DMS 273 treated with DMSO at 0.1 percent for 48 hours (cell line): ENCODE measurements at regions not wholly inside any gene's neighbourhood (a gene's known extent, or its start where the extent isn't known, plus 50 kb on each side); places are given as distances from the start of the nearest gene placed in this dataset.
A peak's percentile ranks its signal among the peaks of the same experiment; 100 is the strongest.

Experiments
- DNase-seq: peaks from one replicate; lab custom pipeline; 2025; lab: John Stamatoyannopoulos, UW

DNA sequence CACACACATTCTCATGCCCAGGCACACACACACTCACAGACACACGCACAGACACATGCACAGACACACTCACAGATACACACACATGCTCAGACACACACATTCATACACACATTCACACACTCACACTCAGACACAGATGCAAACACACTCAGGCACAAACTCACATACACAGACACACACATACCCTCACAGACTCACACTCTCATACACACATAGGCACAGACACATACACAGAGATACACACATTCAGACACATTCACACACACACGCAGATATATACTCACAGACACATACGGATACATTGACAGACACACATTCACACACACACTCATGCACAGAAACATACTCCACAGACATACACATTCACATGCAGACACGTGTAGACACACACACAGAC lies 89.6 kb downstream of the RBFOX3 start:
- no peak for DNase-seq

GRCh38 chr17:79520167-79521165 lies 90.4 kb downstream of the RBFOX3 start:
- DNase-seq: no peak

GRCh38 chr17:79519601-79520000 lies 91.2 kb downstream of the RBFOX3 start:
- no peak for DNase-seq

DNA sequence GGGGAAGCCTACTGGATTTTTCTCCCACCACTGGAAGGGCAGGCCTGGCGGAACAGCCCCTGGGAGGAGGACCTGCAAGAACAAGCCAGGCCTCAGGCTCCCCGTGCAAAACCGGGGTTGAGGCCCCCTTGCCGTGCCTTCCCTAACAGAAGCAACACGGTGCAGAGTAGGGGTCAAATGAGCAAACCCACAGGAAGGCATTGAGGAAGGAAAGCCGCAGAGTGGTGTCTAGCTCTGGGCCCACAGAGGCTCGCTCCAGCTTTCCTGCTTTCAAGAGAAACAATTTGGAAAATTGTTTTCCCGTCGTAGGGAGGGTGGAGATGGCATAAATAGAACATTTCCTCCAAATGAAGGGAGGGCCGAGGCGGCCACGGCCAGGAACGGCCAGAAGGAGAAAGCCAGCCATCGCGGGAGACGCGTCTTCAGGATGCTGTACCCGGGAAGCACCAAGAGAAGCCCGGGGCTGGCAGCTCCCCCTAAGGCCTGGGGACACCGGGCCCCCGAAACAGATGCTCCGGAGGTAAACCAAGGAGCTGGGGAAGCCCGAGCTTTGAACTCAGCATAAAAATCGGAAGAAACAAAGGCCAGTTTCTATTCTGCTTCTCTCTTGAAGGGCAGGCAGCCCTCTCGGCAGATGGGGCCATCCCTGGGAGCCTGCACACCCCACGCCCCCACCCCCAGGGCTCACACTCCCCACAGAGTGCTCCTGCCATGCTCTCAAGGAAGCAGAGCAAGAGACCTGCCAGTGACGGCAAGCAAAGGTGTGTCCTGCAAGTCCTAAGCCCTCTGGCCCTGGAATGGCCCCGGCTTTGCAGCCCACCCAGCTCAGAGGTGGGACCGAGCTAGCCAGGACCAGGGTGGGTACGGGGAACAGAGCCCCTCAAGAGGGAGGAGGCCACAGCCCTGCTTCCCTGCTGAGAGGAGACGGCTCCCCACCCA lies 92.0 kb downstream of the RBFOX3 start:
- DNase-seq: no peak

GRCh38 chr17:79517827-79518584 lies 92.8 kb downstream of the RBFOX3 start:
- no peak for DNase-seq

DNA sequence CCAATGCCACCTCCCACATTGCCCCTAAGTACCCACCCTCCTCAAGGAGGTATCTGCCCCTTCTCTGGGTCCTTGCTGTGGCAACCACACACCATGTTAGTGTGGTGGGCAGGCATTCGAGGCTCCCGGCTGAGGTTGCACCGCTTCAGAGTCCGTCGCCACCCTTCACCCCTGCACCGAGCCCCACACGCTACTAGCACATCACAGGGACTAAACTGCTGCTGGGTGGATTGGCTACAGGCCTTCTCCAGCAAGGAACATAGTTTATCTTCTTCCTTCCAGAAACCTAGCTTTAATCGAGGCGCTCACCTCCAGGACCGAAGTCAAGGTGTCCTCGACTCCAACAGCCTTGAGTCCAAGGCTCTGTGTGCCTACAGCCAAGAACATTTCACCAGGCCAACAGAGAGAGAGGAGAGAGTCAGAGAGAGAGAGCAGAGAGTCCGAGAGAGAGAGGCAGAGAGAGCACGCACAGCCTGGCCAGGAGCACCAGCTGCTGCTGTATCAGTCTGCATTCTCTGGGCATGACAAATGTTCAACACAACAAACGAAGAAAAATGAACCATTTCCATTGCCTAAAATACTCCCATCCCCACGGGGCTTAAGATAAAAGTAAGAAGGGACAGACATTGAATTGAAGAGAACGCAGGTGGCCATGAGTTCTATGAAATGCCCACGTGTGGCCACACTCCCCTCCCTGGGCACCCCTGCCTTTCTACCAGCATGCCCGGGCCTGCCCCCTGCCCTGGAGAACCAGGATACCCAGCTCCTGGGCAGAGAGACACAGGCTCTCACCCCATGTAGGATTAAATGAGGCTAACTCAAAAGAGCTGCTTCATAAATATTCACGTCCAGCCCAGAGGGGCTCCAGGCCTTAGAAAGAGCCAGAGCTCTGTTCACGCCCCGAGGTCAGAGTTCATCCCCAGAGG lies 94.9 kb downstream of the RBFOX3 start:
- DNase-seq: no peak

DNA sequence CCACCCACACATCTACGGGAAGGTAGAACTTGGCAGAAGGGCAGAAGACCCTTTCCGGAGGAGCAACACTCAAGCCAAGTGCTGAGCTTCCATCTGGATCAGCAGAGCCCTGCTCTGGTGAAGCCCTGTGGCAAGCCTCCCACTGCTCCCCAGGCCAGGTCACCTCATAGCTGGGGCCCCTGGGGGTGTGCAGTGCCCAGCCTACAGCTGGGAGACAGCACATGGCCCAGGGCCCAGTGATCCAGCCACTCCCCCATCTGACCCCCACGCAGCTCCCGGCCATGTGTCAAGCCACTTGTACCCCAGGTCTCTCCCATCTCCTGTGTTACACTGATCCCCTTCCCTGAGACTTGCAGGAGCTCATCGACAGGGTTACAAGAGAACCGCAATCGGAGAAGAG lies 95.7 kb downstream of the RBFOX3 start:
- DNase-seq: no peak

- no peak for DNase-seq
Observed at GRCh38 chr17:79513820-79514535, 96.9 kb downstream of the RBFOX3 start.

DNA sequence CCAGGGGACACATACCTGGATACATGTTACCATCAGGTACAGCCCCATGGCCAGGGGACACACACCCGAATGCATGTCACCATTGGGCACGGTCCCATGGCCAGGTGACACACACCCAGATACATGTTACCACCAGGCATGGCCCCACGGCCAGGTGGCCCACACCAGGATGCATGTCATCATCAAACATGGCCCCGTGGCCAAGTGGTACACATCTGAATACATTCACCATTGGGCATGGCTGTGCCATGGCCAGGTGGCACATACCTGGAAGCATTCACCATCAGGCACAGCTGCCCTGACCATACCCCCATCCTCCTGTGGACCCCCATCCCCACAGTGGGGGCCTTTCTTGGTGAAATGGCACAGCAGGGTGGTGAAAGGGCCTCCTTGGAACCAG lies 97.6 kb downstream of the RBFOX3 start:
- DNase-seq: no peak

- no peak for DNase-seq
Observed at GRCh38 chr17:79511471-79511870, 99.4 kb downstream of the RBFOX3 start.

DNA sequence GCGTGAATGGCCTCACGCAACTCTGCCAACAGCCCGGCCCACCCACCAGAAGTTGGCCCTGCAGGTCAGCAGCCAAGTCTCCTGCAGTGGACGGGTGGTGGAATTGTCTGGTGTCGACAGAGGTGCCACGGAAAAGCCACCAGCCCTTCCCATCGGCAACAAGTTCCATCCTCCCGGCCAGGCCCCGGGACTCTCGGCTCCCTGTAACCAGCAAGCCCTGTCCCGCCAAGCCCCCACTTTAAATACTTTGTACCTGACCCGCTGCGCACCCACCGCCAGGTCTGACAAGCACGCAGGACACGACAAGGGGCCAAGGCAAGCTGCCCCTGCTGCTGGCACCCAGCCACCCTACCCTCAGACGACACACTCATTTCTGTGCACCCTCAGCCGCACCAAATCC lies 100.8 kb downstream of the RBFOX3 start:
- DNase-seq: no peak

DNA sequence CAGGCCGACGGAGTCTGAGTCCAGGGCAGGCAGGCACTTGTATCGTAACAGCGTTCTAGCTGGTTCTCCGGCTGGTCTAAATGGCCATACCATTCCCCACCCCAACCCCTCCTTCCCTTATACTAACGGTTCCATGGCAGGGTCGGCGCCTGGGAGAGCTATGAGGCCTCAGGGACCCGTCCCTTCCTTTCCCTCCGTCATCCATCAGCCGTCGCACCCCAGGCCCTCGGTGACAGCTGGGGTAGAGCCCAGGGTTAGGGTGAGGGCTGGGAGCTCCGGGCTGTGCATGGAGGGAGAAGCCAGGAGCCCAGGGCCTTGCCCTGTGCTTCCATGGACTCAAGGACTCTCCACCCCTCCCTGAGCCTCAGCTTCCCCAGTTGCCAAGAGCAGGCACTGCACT lies 101.4 kb downstream of the RBFOX3 start:
- no peak for DNase-seq

DNA sequence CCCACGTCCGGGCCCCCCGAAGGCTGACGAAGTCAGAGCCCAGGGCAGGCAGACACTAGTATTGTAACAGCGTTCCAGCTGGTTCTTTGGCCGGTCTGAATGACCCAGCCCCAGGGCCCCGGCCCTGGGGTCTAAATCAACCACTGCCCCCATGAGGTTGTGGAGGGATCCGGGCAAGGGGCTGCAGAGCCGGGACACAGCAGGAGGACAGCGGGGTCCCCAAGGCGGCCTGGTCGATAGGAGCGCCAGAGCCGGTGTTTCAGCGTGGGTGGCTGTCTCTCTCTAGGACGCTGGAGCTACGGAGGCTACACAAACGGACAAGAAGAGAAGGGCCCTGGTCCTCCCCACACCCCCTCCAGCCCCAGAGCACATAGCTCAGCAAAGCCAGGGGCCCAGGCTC lies 101.8 kb downstream of the RBFOX3 start:
- DNase-seq: no peak

GRCh38 chr17:79508291-79508716 lies 102.5 kb downstream of the RBFOX3 start:
- DNase-seq: no peak

- no peak for DNase-seq
Observed at GRCh38 chr17:79506955-79507354, 103.9 kb downstream of the RBFOX3 start.

DNA sequence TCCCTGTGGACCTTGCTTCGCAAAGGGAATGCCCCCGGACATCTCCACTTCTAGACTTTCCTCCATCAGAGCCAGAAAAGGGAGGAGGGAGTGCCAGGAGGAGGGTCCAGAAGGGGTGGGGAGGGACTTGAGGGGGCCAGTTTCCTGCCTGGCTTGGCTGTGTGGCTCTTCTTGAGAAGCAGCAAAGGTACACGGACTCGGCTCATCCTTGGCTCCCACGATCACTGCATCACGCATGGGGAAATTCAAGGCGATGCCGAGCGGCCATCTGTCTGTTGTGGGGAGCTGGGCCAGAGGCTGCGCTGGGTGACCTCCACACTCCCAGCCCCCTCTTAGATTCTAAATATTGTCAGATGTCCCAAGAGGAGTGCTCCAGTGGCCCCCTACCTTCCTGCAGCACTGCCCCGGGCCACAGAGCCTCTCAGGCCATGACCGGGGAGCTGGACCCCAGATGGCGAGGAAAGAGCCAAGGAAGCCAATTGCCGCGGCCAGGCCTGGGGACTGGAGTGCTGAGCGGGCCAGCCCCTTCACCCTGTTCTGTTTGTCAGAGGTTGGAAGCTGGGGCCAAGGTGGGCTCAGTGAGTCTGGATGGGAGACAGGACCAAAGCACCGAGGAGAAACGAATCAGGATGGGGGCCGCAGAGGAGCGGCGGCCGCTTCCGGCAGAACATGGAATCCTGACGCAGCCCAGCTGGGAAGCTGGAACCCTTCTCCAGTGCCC lies 104.5 kb downstream of the RBFOX3 start:
- DNase-seq: no peak

DNA sequence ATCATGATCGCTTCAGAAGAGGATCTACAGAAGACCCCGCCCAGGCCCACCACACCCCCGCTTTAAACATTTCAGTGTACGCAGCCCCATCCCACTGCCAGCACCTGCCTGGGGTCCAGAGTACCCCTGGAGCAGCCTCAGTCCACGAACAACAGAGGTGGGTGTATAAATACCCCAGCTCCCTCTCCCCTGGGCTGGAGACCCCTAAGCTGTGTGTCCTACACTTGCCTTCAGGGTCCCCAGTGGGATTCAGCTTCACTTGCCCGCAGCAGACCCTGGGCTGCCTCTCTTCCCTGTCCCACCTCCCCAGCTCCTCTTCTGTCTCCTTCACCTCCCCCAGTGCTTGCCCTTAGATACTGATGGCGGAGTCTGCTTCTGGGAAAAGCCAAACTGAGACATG lies 105.7 kb downstream of the RBFOX3 start:
- no peak for DNase-seq

GRCh38 chr17:79504181-79504605 lies 106.7 kb downstream of the RBFOX3 start:
- DNase-seq: peak; percentile 31

DNA sequence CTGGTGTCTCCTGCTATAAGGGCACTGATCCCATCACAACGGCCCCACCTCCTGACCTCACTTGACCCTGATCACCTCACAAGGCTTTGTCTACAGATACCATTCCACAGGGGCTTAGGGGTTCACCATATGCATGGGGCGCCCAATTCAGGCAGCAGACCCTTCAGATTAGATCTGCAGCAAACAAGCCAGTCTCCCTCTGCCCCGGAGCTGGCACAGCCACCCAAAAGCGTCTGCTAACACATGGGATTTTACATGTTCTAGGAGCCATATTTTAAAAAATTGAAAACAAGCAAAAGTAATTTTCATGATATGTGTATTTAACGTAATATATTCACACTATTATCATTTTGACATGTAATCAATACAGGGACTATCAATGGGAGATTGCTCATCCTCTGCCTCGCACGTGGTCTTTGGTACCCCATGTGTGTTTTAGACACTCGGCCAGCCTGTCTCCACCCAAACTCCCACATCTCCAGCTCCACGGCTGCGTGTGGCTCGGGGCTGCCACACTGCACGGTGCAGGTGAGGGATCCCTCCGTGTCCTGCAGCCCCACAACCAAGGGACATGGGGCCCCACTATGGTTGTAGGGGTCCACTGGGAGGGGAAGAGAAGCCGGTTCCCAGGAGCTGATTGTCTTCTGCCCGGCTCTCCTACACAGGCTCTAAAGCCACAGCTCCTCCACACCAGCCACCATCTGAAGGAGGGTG lies 107.6 kb downstream of the RBFOX3 start:
- no peak for DNase-seq
